LNCAP (cell line): ENCODE measurements at regions not wholly inside any gene's neighbourhood (a gene's known extent, or its start where the extent isn't known, plus 50 kb on each side); places are given as distances from the start of the nearest gene placed in this dataset.

Experiments
- CTCF ChIP-seq: fragments of 450-650 bp; IDR thresholded peaks from 2 replicates; pipeline ENCODE4 v1.5.1; 2017; ENCODE audit warnings: mild to moderate bottlenecking

GRCh38 chr10:121138918-121139317, 287.8 kb downstream of the WDR11 start:
- no peak for TF ChIP-seq CTCF

GRCh38 chr10:121148921-121149320, 297.8 kb downstream of the WDR11 start:
- TF ChIP-seq CTCF: no peak

GRCh38 chr10:121152033-121152432, 300.9 kb downstream of the WDR11 start:
- no peak for TF ChIP-seq CTCF

GRCh38 chr10:121152935-121153334, 301.8 kb downstream of the WDR11 start:
- no peak for TF ChIP-seq CTCF

- TF ChIP-seq CTCF: no peak
Measured at GRCh38 chr10:121154310-121154709, 303.1 kb downstream of the WDR11 start.

- TF ChIP-seq CTCF: no peak
Measured at GRCh38 chr10:121154846-121155245, 303.7 kb downstream of the WDR11 start.

GRCh38 chr10:121155742-121156474, 304.7 kb downstream of the WDR11 start:
- TF ChIP-seq CTCF: no peak

- no peak for TF ChIP-seq CTCF
Measured at GRCh38 chr10:121157998-121158397, 306.8 kb downstream of the WDR11 start.
